ENCODE measurements at regions not wholly inside any gene's neighbourhood (a gene's known extent, or its start where the extent isn't known, plus 50 kb on each side); places are given as distances from the start of the nearest gene placed in this dataset.

DNA sequence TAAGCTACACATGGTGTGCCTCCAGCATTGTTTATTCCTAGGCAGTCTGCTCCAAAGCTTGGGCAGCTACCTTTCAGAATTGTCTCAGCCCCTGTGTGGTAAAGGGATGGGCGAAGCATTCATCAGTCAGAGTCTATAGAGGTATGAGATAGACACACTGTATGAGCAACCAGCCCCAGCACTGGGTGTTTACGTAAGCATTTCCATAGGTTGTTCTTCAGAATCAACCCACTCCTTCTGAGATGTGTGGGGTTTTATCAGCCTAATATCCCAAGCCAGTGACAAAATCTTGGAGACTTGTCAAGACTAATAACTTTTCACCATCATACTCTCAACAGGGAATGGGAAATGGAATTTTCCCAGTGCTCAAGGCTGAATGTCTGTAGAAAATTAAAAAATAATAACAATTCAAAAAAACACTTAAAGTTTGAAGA lies 98.2 kb downstream of the BTG1 start:
- TF ChIP-seq TCF7L2 (IDR thresholded peaks at IDR 0.05; ENCODE audit: low read depth, low read length) (no peak), CTCF (IDR thresholded peaks at IDR 0.05) (no peak), SIN3A (IDR thresholded peaks at IDR 0.05; ENCODE audit: borderline replicate concordance, insufficient read depth, low read depth, low read length) (no peak), POLR2AphosphoS5 (IDR thresholded peaks at IDR 0.05; ENCODE audit: low read depth, low read length) (no peak)
- TF ChIP-seq, protein P1, sequence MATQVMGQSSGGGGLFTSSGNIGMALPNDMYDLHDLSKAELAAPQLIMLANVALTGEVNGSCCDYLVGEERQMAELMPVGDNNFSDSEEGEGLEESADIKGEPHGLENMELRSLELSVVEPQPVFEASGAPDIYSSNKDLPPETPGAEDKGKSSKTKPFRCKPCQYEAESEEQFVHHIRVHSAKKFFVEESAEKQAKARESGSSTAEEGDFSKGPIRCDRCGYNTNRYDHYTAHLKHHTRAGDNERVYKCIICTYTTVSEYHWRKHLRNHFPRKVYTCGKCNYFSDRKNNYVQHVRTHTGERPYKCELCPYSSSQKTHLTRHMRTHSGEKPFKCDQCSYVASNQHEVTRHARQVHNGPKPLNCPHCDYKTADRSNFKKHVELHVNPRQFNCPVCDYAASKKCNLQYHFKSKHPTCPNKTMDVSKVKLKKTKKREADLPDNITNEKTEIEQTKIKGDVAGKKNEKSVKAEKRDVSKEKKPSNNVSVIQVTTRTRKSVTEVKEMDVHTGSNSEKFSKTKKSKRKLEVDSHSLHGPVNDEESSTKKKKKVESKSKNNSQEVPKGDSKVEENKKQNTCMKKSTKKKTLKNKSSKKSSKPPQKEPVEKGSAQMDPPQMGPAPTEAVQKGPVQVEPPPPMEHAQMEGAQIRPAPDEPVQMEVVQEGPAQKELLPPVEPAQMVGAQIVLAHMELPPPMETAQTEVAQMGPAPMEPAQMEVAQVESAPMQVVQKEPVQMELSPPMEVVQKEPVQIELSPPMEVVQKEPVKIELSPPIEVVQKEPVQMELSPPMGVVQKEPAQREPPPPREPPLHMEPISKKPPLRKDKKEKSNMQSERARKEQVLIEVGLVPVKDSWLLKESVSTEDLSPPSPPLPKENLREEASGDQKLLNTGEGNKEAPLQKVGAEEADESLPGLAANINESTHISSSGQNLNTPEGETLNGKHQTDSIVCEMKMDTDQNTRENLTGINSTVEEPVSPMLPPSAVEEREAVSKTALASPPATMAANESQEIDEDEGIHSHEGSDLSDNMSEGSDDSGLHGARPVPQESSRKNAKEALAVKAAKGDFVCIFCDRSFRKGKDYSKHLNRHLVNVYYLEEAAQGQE (IDR thresholded peaks at IDR 0.05; ENCODE audit: insufficient read depth in 1 of 2, low read depth in 2 of 2, low read length in 1 of 2), result no peak
- no TSS peak for BruUV-seq (replicated peaks)
- Histone ChIP-seq H3K27me3 (ENCODE audit: control insufficient read depth, insufficient read depth, low read length) (no peaks in the 10 kb centered on the region), H3K36me3 (ENCODE audit: control insufficient read depth, insufficient read depth, low read length) (no peaks in the 10 kb centered on the region), H3K4me1 (ENCODE audit: control insufficient read depth, insufficient read depth, low read length) (no peaks in the 10 kb centered on the region), H3K9me3 (ENCODE audit: control insufficient read depth, insufficient read depth, low read depth, low read length) (no peaks in the 10 kb centered on the region), H3K4me3 (ENCODE audit: low read depth in 2 of 2, low read length in 2 of 2) (no peak overlapping the region), H3K27ac (ENCODE audit: low read length) (no peak overlapping the region)
- intact Hi-C loops (cut with micrococcal nuclease; ENCODE audit: unreplicated experiment) (no loop called here), in situ Hi-C loops (cut with HindIII; ENCODE audit: low pct_unique_long_range_greater_than_20kb, low sequenced_read_pairs) (no loop called here)
- POLR2A ChIA-PET, result no interaction called here
- CTCF ChIA-PET, result no interaction called here
- DNase-seq (ENCODE audit: low read depth, low spot score) (no peak), ATAC-seq (no peak)

DNA sequence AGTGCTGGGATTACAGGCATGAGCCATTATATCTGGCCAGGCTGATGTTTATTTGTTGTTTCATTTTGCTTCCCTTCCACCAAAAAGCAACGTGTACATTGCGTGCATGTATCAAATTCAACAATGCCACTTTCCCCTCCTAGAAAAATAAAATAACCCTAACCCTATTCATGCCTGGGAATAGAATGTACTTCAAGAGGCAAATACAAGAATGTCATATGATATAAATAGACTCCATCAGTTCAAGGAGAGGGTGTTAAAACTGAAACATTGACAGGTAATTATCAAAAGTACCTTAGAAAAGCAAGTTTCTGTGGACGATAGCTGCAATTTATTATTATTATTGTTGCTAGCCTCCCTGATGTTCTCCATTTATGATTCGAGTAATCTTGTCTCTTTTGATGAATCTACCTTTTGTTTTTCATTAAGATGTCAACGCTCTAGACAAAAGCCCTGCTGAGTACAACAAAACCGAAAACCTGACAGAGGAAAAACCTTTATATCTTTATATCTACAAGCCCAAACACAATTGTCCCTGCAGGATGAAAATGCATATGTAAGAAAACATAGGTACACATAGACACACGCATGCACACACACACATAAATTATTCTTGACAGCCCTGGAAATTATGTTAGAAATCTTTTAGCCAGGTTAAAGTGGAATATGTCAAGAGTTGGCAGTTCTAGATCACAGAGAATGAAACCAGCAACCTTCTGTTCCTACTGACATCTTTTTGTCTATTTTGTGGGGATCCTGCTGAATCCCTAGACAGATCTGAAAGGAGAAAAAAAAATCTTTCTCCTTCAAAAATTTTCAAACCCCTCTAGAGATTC lies 98.9 kb downstream of the BTG1 start:
- BruUV-seq (replicated peaks), result no TSS peak
- TF ChIP-seq SIN3A (IDR thresholded peaks at IDR 0.05; ENCODE audit: borderline replicate concordance, insufficient read depth, low read depth, low read length) (no peak), CTCF (IDR thresholded peaks at IDR 0.05) (no peak), TCF7L2 (IDR thresholded peaks at IDR 0.05; ENCODE audit: low read depth, low read length) (no peak), POLR2AphosphoS5 (IDR thresholded peaks at IDR 0.05; ENCODE audit: low read depth, low read length) (no peak)
- TF ChIP-seq, protein P1 (IDR thresholded peaks at IDR 0.05; ENCODE audit: insufficient read depth in 1 of 2, low read depth in 2 of 2, low read length in 1 of 2), result no peak
- POLR2A ChIA-PET, result no interaction called here
- H3K4me3 ChIP-seq (ENCODE audit: low read depth in 2 of 2, low read length in 2 of 2), result no peak overlapping the region
- intact Hi-C loops (cut with micrococcal nuclease; ENCODE audit: unreplicated experiment), result no loop called here
- no peak overlapping the region for H3K27ac ChIP-seq (ENCODE audit: low read length)
- no peak for DNase-seq (ENCODE audit: low read depth, low spot score)
- H3K9me3 ChIP-seq (ENCODE audit: control insufficient read depth, insufficient read depth, low read depth, low read length), result no peaks in the 10 kb centered on the region
- no peak for ATAC-seq
- CTCF ChIA-PET, result no interaction called here
- no peaks in the 10 kb centered on the region for H3K27me3 ChIP-seq (ENCODE audit: control insufficient read depth, insufficient read depth, low read length)
- in situ Hi-C loops (cut with HindIII; ENCODE audit: low pct_unique_long_range_greater_than_20kb, low sequenced_read_pairs), result no loop called here
- H3K4me1 ChIP-seq (ENCODE audit: control insufficient read depth, insufficient read depth, low read length), result no peaks in the 10 kb centered on the region
- H3K36me3 ChIP-seq (ENCODE audit: control insufficient read depth, insufficient read depth, low read length), result no peaks in the 10 kb centered on the region
